Right kidney (tissue), 1 donor: ENCODE measurements at regions not wholly inside any gene's neighbourhood (a gene's known extent, or its start where the extent isn't known, plus 50 kb on each side); places are given as distances from the start of the nearest gene placed in this dataset.
"Not testable (repeated sequence)": the region's sequence is repeated elsewhere in the genome, so short reads cannot be mapped to it uniquely, and the experiment has no call there.

Experiments
- DNase-seq: peaks from one replicate; pipeline ENCODE4 v3.0.0-alpha.2; 2016

- no peak for DNase-seq
These were observed 1386.1 kb downstream of the SLITRK5 start for GRCh38 chr13:89057274-89057673.

GRCh38 chr13:89057862-89058261, 1386.7 kb downstream of the SLITRK5 start:
- DNase-seq = no peak

DNA sequence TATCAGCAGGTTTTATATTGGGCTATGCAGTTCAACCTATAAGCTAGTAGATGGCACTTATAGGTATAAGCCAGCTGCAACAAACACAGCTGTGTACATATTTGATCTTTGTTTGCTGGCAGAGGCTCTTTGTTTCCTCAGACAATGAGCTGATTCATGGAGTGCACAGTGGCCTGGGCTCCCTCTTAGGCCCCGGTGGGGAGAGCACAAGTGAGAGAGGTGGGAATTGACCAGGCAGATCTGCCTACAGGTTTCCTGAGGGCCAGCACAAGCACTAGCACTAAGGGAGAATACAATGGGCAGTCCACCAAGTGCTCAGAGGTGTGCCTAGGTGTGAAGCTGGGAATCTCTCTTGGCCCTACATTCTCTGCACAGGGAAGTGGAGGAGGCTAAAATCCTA, 1390.7 kb downstream of the SLITRK5 start:
- DNase-seq = no peak

GRCh38 chr13:89066868-89067466, 1395.8 kb downstream of the SLITRK5 start:
- DNase-seq = peak; percentile 6

DNA sequence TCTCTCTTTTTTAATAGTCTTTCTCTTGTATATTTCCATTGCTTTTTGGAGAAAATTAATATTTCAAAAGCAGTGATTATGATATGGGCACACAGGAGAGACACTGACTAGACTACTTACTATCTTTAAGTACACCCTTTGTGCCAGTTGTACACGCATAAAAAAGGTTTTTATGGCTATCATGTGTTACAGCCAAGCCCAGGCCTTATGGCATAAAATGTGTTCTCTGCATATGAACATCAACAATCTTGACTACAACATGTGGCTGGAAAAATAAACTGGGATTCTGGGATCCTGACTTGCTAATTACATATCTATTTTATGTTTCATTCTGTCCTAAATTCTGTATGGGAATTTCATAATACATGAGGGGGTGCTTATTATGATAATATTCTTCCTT, 1401.8 kb downstream of the SLITRK5 start:
- DNase-seq = no peak

DNA sequence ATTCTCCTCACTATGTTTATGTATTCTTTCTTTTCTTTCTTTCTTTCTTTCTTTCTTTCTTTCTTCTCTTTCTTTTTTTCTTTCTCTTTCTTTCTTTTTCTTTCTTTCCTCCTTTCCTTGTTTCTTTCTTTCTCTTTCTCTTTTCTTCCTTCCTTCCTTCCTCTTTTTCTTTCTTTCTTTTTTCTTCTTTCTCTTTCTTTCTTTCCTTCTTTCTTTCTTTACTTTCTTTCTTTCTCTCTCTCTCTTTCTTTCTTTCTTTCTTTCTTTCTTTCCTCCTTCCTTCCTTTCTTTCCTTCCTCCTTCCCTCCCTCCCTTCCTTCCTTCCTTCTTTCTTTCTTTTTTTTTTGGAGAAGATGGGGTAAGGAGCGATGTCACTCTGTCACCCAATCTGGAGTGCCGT, 1405.5 kb downstream of the SLITRK5 start:
- DNase-seq = no peak

DNA sequence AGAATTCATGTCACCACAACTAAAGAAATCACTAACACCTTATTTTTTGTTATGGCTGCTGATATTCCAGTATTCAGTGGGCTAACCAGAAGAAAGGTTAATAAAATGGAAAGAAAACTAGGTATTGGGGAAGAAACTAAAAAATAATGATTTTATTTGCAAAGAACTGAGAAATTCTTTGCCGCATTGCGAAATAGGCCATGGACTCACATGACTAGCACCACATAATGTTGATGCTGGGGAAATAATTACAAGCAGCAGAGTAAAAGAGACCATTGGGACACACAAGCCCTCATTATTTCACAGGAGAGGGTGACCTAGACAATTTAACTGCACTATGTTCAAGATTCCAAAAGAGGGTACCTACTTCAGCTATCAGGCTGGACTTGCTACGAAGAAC, 1411.5 kb downstream of the SLITRK5 start:
- DNase-seq = no peak

DNA sequence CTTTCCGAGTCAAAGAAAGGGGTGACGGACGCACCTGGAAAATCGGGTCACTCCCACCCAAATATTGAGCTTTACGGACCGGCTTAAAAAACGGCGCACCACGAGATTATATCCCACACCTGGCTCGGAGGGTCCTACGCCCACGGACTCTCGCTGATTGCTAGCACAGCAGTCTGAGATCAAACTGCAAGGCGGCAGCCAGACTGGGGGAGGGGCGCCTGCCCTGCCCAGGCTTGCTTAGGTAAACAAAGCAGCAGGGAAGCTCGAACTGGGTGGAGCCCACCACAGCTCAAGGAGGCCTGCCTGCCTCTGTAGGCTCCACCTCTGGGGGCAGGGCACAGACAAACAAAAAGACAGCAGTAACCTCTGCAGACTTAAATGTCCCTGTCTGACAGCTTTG, 1416.9 kb downstream of the SLITRK5 start:
- DNase-seq = not testable (repeated sequence)

DNA sequence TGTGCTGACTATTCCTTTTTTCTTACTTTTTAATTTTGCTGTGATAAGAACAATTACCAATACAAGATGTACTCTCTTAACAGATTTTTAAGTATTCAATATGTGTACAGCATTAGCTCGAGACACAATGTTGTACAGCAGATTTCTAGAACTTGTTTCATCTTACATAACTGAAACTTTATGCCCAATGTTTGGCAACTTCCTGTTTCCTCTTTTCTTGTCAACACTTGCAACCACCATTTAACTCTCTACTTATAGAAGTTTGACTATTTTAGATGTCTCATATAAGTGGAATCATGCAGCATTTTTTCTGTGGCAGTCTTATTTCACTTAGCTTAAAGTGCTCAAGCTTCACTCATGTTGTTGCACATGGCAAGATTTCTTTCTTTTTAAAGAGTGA, 1426.8 kb downstream of the SLITRK5 start:
- DNase-seq = no peak

DNA sequence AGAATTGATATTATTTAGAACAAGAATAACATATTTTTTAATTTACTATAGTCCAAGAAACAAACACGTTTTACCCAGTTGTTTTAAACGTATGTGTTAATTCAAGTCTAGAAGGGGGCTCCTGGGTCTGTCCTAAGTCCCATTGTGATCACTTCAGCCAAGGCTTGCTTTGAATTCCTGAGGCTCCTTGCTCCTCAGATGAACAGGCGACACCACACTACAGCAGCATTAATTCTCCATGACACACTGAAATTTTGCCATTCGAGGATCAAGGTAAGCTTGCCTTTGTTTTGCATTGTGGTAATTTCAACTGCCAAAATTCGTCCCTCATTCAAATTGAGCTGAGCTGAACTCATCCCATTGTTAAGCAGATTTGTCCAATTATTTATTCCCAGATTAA, 1442.6 kb downstream of the SLITRK5 start:
- no peak for DNase-seq

DNA sequence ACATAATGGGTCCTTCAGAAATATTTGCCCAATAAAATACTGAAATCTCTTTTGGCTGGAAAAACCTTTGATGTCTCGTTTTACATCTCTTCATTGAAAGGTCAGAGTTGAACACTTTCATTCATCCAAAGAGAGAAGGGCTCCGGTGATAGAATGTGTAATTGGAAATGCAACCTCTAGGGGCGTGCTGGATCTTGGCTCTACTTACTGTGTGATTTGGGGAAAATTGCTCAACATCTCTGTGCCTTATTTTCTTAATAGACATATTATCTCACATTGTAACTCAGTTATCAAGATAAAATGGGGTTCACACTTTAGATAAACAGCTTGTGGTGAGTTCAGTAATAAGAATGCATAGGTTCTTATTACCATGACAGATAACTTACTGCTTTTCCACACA, 1444.1 kb downstream of the SLITRK5 start:
- DNase-seq = no peak

DNA sequence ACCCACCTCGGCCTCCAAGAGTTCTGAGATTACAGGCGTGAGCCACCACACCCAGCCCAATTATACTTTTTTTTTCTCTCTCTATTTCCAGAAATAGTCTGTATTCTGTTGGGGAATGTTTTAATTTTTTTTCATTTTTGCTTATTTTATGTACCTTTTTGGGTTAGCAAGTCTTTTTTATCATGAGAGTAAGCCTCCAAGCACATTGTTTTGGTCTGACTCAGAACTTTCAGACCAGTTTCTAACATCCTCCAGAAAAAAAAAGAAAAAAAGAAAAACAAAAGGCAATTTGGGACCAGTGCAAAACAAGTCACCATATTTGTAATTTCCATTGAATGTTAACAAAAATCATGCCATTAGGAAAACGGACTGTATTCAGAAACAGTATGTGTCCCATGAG, 1465.5 kb downstream of the SLITRK5 start:
- no peak for DNase-seq

DNA sequence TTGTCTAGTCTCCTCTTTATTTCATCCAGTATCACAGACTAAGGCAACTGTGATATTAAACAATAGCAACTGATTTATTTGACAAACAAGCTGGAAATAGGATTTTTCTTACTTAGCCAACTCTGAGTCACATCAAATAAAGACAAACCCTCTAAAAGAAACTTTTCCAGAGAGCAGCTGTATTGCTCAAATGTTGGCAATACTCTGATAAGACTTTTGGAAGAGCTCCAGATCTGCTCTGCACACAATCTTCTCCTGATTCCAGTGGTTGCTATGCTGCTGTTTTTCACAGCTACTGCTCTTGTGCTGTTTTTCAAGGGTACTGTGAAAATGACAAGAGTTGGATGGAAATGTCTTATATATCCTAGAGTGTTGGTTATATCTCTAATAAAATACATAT, 1479.2 kb downstream of the SLITRK5 start:
- DNase-seq = no peak

DNA sequence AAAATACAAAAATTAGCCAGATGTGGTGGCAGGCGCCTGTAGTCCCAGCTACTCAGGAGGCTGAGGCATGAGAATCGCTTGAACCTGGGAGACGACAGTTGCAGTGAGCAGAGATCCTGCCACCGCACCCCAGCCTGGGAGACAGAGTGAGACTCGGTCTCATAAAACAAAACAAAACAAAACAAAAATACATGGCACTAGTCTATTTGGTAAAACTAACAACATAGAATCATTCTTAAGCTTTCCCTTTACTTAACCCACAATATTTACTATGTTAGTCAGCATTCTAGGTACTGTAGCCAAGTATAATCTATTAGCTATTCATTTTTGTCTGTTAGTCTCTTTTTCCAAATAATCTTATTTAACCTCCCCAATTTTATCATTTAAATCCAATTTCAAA, 1482.8 kb downstream of the SLITRK5 start:
- DNase-seq = no peak

GRCh38 chr13:89163096-89163495, 1491.9 kb downstream of the SLITRK5 start:
- DNase-seq = no peak

DNA sequence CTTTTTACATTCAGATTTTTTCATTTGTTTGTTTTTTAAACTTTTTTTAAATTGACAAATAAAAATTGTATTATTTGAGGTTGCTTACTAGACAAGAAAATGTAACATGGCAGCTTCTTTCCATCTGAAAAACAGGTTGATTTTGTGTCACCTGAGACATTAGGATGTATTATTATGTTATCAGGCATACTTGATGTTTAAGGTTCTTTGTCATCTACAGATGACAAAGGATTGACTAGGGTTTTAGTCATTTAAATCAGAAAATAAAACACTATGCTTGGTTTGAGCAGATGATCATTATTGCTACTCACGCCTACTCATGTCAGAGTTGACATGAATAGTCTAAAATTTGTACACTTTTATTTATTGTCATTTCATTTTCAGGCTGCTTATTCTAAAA, 1494.5 kb downstream of the SLITRK5 start:
- DNase-seq = no peak

DNA sequence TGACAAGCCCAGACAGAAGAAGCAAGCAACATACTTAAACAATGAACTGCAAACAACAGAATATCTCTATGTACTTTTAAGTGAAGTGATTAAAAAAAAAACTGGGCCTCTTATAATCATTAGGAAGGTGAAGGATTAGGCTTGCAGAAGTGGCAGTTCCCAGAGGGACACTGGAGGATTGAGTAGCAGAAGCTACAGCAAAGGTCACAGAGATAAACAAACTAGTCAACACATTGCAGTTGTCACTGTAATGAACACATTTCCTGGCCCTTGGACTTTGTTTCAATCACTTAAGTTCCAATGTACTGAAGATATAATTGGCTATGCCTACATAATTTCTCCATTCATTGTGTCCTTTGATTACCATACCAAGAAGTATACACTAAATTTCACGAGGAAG, 1498.8 kb downstream of the SLITRK5 start:
- DNase-seq = no peak

- DNase-seq = no peak
These were observed 1509.9 kb downstream of the SLITRK5 start for GRCh38 chr13:89181041-89181440.

- no peak for DNase-seq
These were observed 1528.0 kb downstream of the SLITRK5 start for GRCh38 chr13:89199138-89199537.

DNA sequence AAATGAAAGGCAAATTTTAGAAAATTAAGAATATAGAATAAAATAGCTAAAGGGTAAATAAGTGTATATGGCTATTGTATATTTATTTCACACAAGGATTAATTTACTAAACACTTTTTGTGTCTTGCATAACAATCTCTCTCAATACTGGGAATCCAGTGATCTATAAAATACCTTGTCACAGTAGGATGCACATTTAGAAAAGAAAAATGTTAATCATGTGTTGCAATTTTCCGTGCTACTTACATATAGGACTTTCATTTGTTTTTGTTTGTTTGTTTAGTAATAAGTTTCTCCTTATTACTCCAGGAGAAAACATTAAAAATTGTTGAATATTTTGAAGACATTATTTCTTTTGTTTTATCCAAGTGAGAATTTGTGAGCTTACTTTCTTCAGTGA, 1533.3 kb downstream of the SLITRK5 start:
- DNase-seq = no peak

GRCh38 chr13:89205856-89206520, 1534.8 kb downstream of the SLITRK5 start:
- no peak for DNase-seq

- no peak for DNase-seq
These were observed 1541.0 kb downstream of the SLITRK5 start for GRCh38 chr13:89212186-89212585.

DNA sequence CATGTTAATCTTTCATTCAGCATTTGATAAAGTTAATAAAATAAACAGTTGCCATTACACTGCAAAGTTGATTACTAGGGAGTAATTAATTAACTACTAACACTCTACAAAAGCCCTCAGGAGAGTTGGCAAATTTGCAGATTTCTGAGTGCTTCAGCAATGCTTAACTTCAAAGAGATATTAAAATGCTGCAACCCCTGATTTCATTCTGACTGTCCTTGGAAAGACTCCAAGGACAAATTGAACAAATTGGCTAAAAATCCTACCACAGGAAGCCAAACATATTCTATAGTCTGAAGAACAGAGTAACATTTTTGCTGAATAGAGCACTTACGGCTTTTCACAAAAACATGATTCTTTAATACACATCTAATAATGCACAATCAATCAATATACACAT, 1543.0 kb downstream of the SLITRK5 start:
- no peak for DNase-seq

- DNase-seq = not testable (repeated sequence)
These were observed 1544.1 kb downstream of the SLITRK5 start for GRCh38 chr13:89215319-89215718.

- DNase-seq = no peak
These were observed 1546.6 kb downstream of the SLITRK5 start for GRCh38 chr13:89217813-89218212.
